Ovary (tissue), 7 donors: ENCODE measurements at regions not wholly inside any gene's neighbourhood (a gene's known extent, or its start where the extent isn't known, plus 50 kb on each side); places are given as distances from the start of the nearest gene placed in this dataset.

Experiments
- DNase-seq, 5 donors: peaks; one replicate each; pipeline ENCODE4 v3.0.0-alpha.2; 2019 to 2020
- H3K27ac ChIP-seq, 2 donors: fragments of 200-600 bp; one replicate each; pipeline versions ENCODE4 v1.5.1 to v1.8.0; 2019 to 2022
- H3K27me3 ChIP-seq: fragments of 200-600 bp; one replicate; pipeline ENCODE4 v1.8.0; 2022
- H3K36me3 ChIP-seq: fragments of 200-600 bp; sonication (generic); one replicate; pipeline ENCODE4 v1.5.1; 2019
- H3K4me1 ChIP-seq: one replicate; pipeline ENCODE4 v1.8.1; 2013; ENCODE audit warnings: mild to moderate bottlenecking, moderate library complexity; ENCODE audit not compliant: insufficient read depth
- H3K4me3 ChIP-seq: fragments of 200-600 bp; sonication (generic); one replicate; pipeline ENCODE4 v1.5.1; 2017
- H3K9me3 ChIP-seq, 2 donors: fragments of 200-600 bp in 1 of 2; sonication (generic) in 1 of 2; one replicate each; pipeline versions ENCODE4 v1.5.1 to v1.8.1; 2013 to 2019; ENCODE audit warnings: mild to moderate bottlenecking in 1 of 2, moderate library complexity in 1 of 2
- EP300 ChIP-seq: sonication (generic); formaldehyde crosslinking; IDR thresholded peaks from one replicate; pipeline ENCODE4 v1.6.1; 2017; ENCODE audit warnings: antibody characterized with exemption
- POLR2A ChIP-seq: fragments of 450-650 bp; IDR thresholded peaks from one replicate; pipeline ENCODE4 v1.6.1; 2017; ENCODE audit warnings: antibody characterized with exemption, mild to moderate bottlenecking, moderate library complexity
- WGBS, 3 donors: extraction: QIAGEN DNeasy Blood & Tissue Kit in 1 of 3; methylation state at CpG; one replicate each; pipeline versions ENCODE4 v1.1.5 to v1.1.7; 2013 to 2017; 5-methylcytosine and 5-hydroxymethylcytosine counted together
- intact Hi-C, 4 donors: fragments of 100-400 bp; cut with DNase I; formaldehyde crosslinking; loops; one replicate each; pipeline versions ENCODE4 v1.11.0 to v1.15.1; 2022 to 2023
- TF ChIP-seq, protein P1 (sequence below), 3 donors: fragments of 450-650 bp in 2 of 3; fragments of 200-600 bp in 1 of 3; IDR thresholded peaks; one replicate each; pipeline versions ENCODE4 v1.5.1 to v1.8.0; 2016 to 2022; ENCODE audit warnings: antibody characterized with exemption in 3 of 3, mild to moderate bottlenecking in 1 of 3
- donor health status: DM: no; HTN: no; CAD: no; lungs with moderate emphysema.
- donor health status: DM: no; HTN: no; CAD: no.
- donor health status: Bipolar disorder and iron deficiency.
- donor health status: DM: no; HTN: no; CAD: no.
- donor health status: DM: yes; HTN: yes; CAD: no.

DNA sequence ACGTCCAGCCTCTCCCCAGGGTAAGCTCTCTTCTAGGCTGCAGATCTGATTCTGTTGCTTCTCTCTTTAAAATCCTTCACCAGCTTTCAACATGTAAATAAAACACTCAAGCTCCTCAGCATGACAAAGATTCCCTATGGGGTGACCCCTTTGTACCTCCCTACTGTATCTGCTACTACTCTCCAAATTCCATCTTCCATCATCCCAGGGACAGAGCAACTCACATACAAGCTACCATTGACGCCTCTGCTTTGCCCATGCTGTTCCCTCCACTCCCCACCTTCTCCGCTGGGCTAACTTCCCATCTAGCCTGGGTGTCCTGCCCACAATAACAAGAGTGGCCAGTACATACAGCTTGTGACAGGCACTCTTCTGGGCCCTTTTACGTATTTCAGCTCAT, 207.5 kb upstream of the ZBED5 start:
- Histone ChIP-seq H3K9me3 (no peaks in the 10 kb centered on the region), H3K4me3 (no peak overlapping the region), H3K4me1 (no peaks in the 10 kb centered on the region), H3K27ac (no peak overlapping the region), H3K27me3 (no peaks in the 10 kb centered on the region), H3K36me3 (no peaks in the 10 kb centered on the region)
- no peak for DNase-seq
- intact Hi-C loops, result no loop called here
- TF ChIP-seq POLR2A (no peak), EP300 (no peak)
- TF ChIP-seq, protein P1, sequence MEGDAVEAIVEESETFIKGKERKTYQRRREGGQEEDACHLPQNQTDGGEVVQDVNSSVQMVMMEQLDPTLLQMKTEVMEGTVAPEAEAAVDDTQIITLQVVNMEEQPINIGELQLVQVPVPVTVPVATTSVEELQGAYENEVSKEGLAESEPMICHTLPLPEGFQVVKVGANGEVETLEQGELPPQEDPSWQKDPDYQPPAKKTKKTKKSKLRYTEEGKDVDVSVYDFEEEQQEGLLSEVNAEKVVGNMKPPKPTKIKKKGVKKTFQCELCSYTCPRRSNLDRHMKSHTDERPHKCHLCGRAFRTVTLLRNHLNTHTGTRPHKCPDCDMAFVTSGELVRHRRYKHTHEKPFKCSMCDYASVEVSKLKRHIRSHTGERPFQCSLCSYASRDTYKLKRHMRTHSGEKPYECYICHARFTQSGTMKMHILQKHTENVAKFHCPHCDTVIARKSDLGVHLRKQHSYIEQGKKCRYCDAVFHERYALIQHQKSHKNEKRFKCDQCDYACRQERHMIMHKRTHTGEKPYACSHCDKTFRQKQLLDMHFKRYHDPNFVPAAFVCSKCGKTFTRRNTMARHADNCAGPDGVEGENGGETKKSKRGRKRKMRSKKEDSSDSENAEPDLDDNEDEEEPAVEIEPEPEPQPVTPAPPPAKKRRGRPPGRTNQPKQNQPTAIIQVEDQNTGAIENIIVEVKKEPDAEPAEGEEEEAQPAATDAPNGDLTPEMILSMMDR (IDR thresholded peaks at IDR 0.05), result no peak
- 89 to 94% (median 92%) methylated on average over 4 of the region's 4 CpGs for WGBS, 3 donors

DNA sequence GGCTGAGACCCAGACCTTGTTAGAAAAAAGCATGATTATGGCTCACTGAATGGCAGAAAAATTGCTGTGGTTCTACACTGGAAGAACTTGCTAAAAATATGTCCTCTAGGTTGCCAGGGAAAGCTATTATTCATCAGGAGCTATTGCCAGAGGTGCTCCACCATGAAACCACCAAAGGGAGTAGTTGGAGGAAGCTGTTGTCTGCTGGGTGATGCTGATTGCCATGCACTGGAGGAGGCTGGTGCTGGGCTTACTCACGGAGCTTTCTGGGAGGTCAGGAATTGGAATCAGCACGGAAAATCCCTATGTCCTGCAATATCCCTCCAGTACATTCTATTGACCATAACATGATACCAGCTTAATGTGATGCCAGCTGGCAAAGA, 199.6 kb upstream of the ZBED5 start:
- TF ChIP-seq EP300 (no peak), POLR2A (no peak)
- TF ChIP-seq, protein P1 (IDR thresholded peaks at IDR 0.05), result no peak
- no peak overlapping the region for H3K27ac ChIP-seq
- no peaks in the 10 kb centered on the region for H3K36me3 ChIP-seq
- WGBS, 3 donors, result 76 to 84% (median 77%) methylated on average over 2 of the region's 2 CpGs
- peaks cover 0 to 4% of the 10 kb centered on the region in 2 donors for H3K9me3 ChIP-seq
- no peak overlapping the region for H3K4me3 ChIP-seq
- no peak for DNase-seq
- H3K4me1 ChIP-seq, result no peaks in the 10 kb centered on the region
- intact Hi-C loops, result no loop called here
- H3K27me3 ChIP-seq, result no peaks in the 10 kb centered on the region

DNA sequence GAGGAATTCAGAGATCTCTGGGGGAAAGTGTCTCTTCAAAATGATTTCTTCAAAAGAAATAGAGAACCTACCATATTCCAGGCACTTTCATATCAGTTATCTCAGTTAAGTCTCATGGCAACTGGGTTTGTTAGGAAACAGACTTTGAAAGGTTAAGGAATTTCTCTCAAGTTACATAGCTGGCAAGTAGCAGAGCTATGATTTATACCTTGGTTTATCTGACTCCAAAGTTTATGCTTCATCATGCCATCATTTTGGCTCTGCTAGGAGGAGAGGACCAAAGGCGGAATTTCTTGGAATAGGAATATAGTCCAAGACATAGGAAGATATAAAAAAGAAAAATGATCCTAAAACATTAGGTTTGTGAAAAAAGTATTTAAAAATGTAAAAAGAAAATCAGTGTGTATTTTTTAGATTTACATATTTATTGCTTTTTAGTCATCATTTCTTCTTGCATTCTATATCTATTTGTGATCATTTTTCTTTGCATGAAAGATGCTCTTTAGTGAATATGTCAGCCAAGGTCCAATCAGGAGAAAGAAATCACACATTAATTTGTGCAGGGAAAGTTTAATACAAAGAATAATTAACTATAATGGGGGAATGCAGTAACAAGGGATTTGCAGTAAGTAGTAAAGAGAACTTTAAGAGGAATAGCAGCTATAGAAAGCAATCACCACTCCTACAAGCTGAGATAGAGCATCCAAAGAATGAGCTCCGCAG, 199.1 kb upstream of the ZBED5 start:
- 64 to 77% (median 73%) methylated on average over 2 of the region's 2 CpGs for WGBS, 3 donors
- H3K4me3 ChIP-seq, result no peak overlapping the region
- no peaks in the 10 kb centered on the region for H3K36me3 ChIP-seq
- DNase-seq, result no peak
- TF ChIP-seq EP300, result no peak
- TF ChIP-seq, protein P1 (IDR thresholded peaks at IDR 0.05), result no peak
- no peak for TF ChIP-seq POLR2A
- H3K9me3 ChIP-seq, result peaks cover 0 to 4% of the 10 kb centered on the region in 2 donors
- H3K4me1 ChIP-seq, result no peaks in the 10 kb centered on the region
- H3K27me3 ChIP-seq, result no peaks in the 10 kb centered on the region
- intact Hi-C loops, result no loop called here
- no peak overlapping the region for H3K27ac ChIP-seq

DNA sequence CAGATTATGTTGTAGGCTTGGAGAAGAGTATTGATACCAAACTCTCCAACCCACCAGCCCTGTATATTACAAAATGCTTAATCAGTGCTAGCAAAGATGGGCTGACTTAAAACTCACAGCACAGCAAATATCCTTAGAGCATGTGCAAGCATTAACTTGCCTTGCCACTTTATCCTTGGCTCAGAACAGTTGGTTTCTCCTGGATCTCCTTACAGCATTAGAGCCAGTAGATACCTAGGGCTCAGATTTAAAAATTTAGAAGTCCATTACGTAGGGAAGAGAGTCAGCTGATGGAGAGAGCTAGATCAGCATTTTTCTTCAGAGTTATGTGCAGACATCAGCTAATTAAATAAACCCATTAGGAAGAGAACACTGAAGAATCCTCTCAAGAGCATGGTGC, 198.5 kb upstream of the ZBED5 start:
- WGBS, 3 donors, result 40 to 67% (median 66%) methylated on average over 1 of the region's 1 CpG
- Histone ChIP-seq H3K9me3 (peaks cover 0 to 4% of the 10 kb centered on the region in 2 donors), H3K27me3 (no peaks in the 10 kb centered on the region), H3K27ac (no peak overlapping the region), H3K4me3 (no peak overlapping the region), H3K4me1 (no peaks in the 10 kb centered on the region), H3K36me3 (no peaks in the 10 kb centered on the region)
- TF ChIP-seq, protein P1 (IDR thresholded peaks at IDR 0.05), result no peak
- no peak for TF ChIP-seq POLR2A
- TF ChIP-seq EP300, result no peak
- intact Hi-C loops, result no loop called here
- no peak for DNase-seq
